C4-2B (cell line): ENCODE measurements at regions not wholly inside any gene's neighbourhood (a gene's known extent, or its start where the extent isn't known, plus 50 kb on each side); places are given as distances from the start of the nearest gene placed in this dataset.

Experiments
- ZFX ChIP-seq: fragments of 450-650 bp; IDR thresholded peaks from 2 replicates; pipeline ENCODE4 v1.6.1; 2017
- TF ChIP-seq, protein P1 (sequence below): fragments of 450-650 bp; conservative IDR thresholded peaks from 2 replicates; pipeline ENCODE4 v1.5.1; 2017; ENCODE audit warnings: mild to moderate bottlenecking

DNA sequence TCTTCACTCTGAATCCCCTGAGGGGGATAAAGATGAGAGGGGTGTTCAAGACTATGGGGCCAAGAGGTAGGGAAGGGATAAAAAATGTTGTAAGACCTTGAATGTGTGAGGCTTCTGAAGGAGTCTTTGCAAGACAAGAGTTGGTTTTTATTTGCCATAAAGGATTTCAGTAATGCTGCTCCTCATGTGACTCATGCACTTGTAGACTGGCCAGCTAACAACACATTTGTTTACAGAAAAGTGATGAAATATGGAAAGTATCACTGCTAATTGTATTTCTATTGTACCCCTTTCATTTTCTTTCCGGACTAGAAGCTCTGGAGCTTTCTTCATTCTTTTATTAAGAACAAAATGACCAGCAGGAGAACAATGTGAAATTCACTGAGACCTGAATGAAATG is 782.1 kb downstream of the EPHA4 start:
- TF ChIP-seq, protein P1, sequence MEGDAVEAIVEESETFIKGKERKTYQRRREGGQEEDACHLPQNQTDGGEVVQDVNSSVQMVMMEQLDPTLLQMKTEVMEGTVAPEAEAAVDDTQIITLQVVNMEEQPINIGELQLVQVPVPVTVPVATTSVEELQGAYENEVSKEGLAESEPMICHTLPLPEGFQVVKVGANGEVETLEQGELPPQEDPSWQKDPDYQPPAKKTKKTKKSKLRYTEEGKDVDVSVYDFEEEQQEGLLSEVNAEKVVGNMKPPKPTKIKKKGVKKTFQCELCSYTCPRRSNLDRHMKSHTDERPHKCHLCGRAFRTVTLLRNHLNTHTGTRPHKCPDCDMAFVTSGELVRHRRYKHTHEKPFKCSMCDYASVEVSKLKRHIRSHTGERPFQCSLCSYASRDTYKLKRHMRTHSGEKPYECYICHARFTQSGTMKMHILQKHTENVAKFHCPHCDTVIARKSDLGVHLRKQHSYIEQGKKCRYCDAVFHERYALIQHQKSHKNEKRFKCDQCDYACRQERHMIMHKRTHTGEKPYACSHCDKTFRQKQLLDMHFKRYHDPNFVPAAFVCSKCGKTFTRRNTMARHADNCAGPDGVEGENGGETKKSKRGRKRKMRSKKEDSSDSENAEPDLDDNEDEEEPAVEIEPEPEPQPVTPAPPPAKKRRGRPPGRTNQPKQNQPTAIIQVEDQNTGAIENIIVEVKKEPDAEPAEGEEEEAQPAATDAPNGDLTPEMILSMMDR: no peak
- TF ChIP-seq ZFX: no peak
